Upper lobe of left lung (tissue), 6 donors: ENCODE measurements at regions not wholly inside any gene's neighbourhood (a gene's known extent, or its start where the extent isn't known, plus 50 kb on each side); places are given as distances from the start of the nearest gene placed in this dataset.

ENCODE experiments used
- ATAC-seq, 2 donors: fragments of 200-7000 bp; cut with Tn5 transposase; one replicate each; pipeline ENCODE4 v1.9.1; 2022; ENCODE audit warnings: mild to moderate bottlenecking in 2 of 2, moderate library complexity in 2 of 2; ENCODE audit not compliant: low FRiP score in 2 of 2
- DNase-seq, 2 donors: peaks; one replicate each; pipeline ENCODE4 v3.0.0-alpha.2; 2019 to 2020
- H3K27ac ChIP-seq, 4 donors: fragments of 200-600 bp; sonication (generic); one replicate each; pipeline ENCODE4 v1.5.1; 2016 to 2019
- H3K27me3 ChIP-seq, 4 donors: fragments of 200-600 bp; sonication (generic); one replicate each; pipeline ENCODE4 v1.5.1; 2017 to 2019
- H3K36me3 ChIP-seq, 4 donors: fragments of 200-600 bp; sonication (generic); one replicate each; pipeline ENCODE4 v1.5.1; 2016 to 2019
- H3K4me1 ChIP-seq, 4 donors: fragments of 200-600 bp; sonication (generic); one replicate each; pipeline ENCODE4 v1.5.1; 2018 to 2019
- H3K4me3 ChIP-seq, 4 donors: fragments of 200-600 bp; sonication (generic); one replicate each; pipeline ENCODE4 v1.5.1; 2017 to 2019; ENCODE audit warnings: mild to moderate bottlenecking in 2 of 4, moderate library complexity in 1 of 4
- H3K9me3 ChIP-seq, 4 donors: fragments of 200-600 bp; sonication (generic); one replicate each; pipeline ENCODE4 v1.5.1; 2018 to 2019
- EP300 ChIP-seq, 4 donors: sonication (generic); formaldehyde crosslinking; IDR thresholded peaks; one replicate each; pipeline ENCODE4 v1.5.1; 2017; ENCODE audit warnings: antibody characterized with exemption in 4 of 4, control low read depth in 2 of 4
- POLR2A ChIP-seq, 4 donors: fragments of 450-650 bp; IDR thresholded peaks; one replicate each; pipeline ENCODE4 v1.5.1; 2016 to 2017; ENCODE audit warnings: antibody characterized with exemption in 4 of 4, mild to moderate bottlenecking in 2 of 4
- POLR2AphosphoS5 ChIP-seq, 2 donors: sonication (generic); formaldehyde crosslinking; IDR thresholded peaks; one replicate each; pipeline ENCODE4 v1.5.1; 2017; ENCODE audit warnings: antibody characterized with exemption in 2 of 2
- WGBS, 2 donors: methylation state at CpG; one replicate each; pipeline ENCODE4 v1.1.5; 2017 to 2018; 5-methylcytosine and 5-hydroxymethylcytosine counted together
- TF ChIP-seq, protein P1 (sequence below), 6 experiments: fragments of 450-650 bp in 4 of 6; fragments of 200-600 bp in 2 of 6; sonication (generic) in 2 of 6; IDR thresholded peaks; one replicate each; pipeline ENCODE4 v1.5.1; 2016 to 2019; ENCODE audit warnings: antibody characterized with exemption in 6 of 6
- donor health status: DM: no; HTN: no; CAD: no; lungs with moderate emphysema.
- donor health status: DM: no; HTN: yes; CAD: no; lungs with severe emphysema.

DNA sequence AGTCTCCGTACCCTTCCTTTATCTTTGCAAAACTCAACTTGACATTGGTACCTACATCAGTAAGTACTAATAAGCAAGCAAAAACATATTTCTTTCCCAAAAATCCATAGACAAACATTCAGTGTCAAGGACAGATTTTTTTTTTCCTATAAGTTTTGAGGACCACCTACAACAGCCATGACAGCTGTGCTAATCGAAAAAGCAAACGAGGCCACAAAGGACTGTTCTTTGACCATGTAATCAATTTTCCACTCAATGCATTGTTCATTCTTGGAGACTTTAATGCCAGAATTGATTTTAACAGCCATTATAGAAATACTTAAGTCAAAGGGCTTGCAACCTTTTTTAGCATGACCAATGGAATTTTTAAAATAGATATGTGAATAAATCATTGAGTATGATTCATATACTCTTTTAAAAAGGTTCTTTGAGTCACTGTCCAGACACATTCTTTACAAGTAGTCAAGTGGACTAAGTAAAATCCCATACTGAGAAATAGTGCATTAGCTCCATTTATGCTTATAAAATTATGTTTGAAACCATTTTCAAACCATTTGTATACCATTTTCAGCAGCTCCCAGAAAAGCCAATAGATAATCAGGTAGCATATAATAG lies 323.9 kb downstream of the MZT1 start:
- Histone ChIP-seq H3K9me3 (no peaks in the 10 kb centered on the region), H3K27me3 (no peaks in the 10 kb centered on the region), H3K27ac (no peak overlapping the region), H3K36me3 (no peaks in the 10 kb centered on the region), H3K4me1 (no peaks in the 10 kb centered on the region), H3K4me3 (no peak overlapping the region)
- no peak for DNase-seq
- WGBS, 2 donors = 83 to 86% methylated on average over 3 of the region's 3 CpGs
- no peak for ATAC-seq
- TF ChIP-seq POLR2AphosphoS5 (IDR thresholded peaks at IDR 0.05) (no peak), EP300 (IDR thresholded peaks at IDR 0.05) (no peak), POLR2A (IDR thresholded peaks at IDR 0.05) (no peak)
- TF ChIP-seq, protein P1, sequence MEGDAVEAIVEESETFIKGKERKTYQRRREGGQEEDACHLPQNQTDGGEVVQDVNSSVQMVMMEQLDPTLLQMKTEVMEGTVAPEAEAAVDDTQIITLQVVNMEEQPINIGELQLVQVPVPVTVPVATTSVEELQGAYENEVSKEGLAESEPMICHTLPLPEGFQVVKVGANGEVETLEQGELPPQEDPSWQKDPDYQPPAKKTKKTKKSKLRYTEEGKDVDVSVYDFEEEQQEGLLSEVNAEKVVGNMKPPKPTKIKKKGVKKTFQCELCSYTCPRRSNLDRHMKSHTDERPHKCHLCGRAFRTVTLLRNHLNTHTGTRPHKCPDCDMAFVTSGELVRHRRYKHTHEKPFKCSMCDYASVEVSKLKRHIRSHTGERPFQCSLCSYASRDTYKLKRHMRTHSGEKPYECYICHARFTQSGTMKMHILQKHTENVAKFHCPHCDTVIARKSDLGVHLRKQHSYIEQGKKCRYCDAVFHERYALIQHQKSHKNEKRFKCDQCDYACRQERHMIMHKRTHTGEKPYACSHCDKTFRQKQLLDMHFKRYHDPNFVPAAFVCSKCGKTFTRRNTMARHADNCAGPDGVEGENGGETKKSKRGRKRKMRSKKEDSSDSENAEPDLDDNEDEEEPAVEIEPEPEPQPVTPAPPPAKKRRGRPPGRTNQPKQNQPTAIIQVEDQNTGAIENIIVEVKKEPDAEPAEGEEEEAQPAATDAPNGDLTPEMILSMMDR (IDR thresholded peaks at IDR 0.05) = no peak

DNA sequence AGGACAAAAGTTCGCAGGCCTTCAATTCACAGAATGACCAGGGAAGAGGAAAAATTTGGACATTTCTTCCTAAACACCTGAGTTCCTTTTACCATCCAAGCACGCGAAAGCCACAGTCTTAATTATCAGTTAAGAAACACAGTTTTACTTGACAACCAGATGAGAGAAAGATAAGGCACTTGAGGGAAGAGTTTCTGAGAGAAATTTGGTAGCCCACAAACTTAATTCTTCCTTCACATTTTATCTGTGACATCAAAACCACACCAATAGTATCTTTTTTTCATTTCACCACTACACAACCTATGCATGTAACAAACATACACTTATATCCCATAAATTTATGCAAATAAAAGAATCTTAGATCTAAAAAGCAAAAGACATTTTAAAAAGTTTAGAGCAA lies 326.6 kb downstream of the MZT1 start:
- Histone ChIP-seq H3K27me3 (no peaks in the 10 kb centered on the region), H3K4me1 (no peaks in the 10 kb centered on the region), H3K9me3 (no peaks in the 10 kb centered on the region), H3K36me3 (no peaks in the 10 kb centered on the region), H3K4me3 (no peak overlapping the region), H3K27ac (no peak overlapping the region)
- no peak for ATAC-seq
- no peak for DNase-seq
- TF ChIP-seq, protein P1 (IDR thresholded peaks at IDR 0.05) = no peak
- WGBS, 2 donors = 69 to 84% methylated on average over 3 of the region's 3 CpGs

DNA sequence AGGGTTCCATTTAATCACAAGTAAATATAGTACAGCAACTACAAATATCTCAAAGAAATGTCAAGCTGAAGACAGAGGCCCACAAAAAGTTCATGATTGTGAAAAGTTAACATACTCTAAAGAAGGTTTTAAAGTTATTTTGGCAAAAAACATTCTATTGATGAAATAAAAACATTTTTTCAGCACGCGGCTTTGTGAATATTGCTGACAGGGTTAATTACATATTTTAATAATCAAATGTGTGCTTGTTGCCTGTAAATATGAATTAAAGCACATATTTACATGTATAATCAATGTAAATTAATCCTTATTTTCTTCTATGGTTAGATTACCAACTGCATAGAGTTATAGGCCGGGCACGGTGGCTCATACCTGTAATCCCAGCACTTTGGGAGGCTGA lies 328.1 kb downstream of the MZT1 start:
- H3K4me3 ChIP-seq = no peak overlapping the region
- no peaks in the 10 kb centered on the region for H3K36me3 ChIP-seq
- no peak overlapping the region for H3K27ac ChIP-seq
- ATAC-seq (no peak), DNase-seq (no peak)
- WGBS, 2 donors = 93 to 97% methylated on average over 4 of the region's 4 CpGs
- no peaks in the 10 kb centered on the region for H3K9me3 ChIP-seq
- H3K27me3 ChIP-seq = no peaks in the 10 kb centered on the region
- TF ChIP-seq EP300 (IDR thresholded peaks at IDR 0.05) (no peak), POLR2AphosphoS5 (IDR thresholded peaks at IDR 0.05) (no peak), POLR2A (IDR thresholded peaks at IDR 0.05) (no peak)
- TF ChIP-seq, protein P1 (IDR thresholded peaks at IDR 0.05) = no peak
- no peaks in the 10 kb centered on the region for H3K4me1 ChIP-seq

- 73 to 78% methylated on average over 1 of the region's 1 CpG for WGBS, 2 donors
- no peak for ATAC-seq
- Histone ChIP-seq H3K4me3 (no peak overlapping the region), H3K36me3 (no peaks in the 10 kb centered on the region), H3K9me3 (no peaks in the 10 kb centered on the region), H3K27ac (no peak overlapping the region), H3K27me3 (no peaks in the 10 kb centered on the region), H3K4me1 (no peaks in the 10 kb centered on the region)
- no peak for TF ChIP-seq EP300 (IDR thresholded peaks at IDR 0.05)
- TF ChIP-seq POLR2A (IDR thresholded peaks at IDR 0.05) = no peak
- TF ChIP-seq, protein P1 (IDR thresholded peaks at IDR 0.05) = no peak
- no peak for TF ChIP-seq POLR2AphosphoS5 (IDR thresholded peaks at IDR 0.05)
- DNase-seq = no peak
Observed at GRCh38 chr13:72397265-72397664, 330.2 kb downstream of the MZT1 start.

- H3K27ac ChIP-seq = no peak overlapping the region
- no peak for TF ChIP-seq POLR2A (IDR thresholded peaks at IDR 0.05)
- no peak for TF ChIP-seq POLR2AphosphoS5 (IDR thresholded peaks at IDR 0.05)
- TF ChIP-seq, protein P1 (IDR thresholded peaks at IDR 0.05) = no peak
- no peak for TF ChIP-seq EP300 (IDR thresholded peaks at IDR 0.05)
- H3K36me3 ChIP-seq = no peaks in the 10 kb centered on the region
- DNase-seq (no peak), ATAC-seq (no peak)
- no peaks in the 10 kb centered on the region for H3K4me1 ChIP-seq
- 87 to 90% methylated on average over 4 of the region's 4 CpGs for WGBS, 2 donors
- no peaks in the 10 kb centered on the region for H3K9me3 ChIP-seq
- no peak overlapping the region for H3K4me3 ChIP-seq
- no peaks in the 10 kb centered on the region for H3K27me3 ChIP-seq
Observed at GRCh38 chr13:72390909-72391308, 336.5 kb downstream of the MZT1 start.
